ENCODE measurements at regions not wholly inside any gene's neighbourhood (a gene's known extent, or its start where the extent isn't known, plus 50 kb on each side); places are given as distances from the start of the nearest gene placed in this dataset.

- Histone ChIP-seq H3K36me3 (ENCODE audit: low read depth) (no peaks in the 10 kb centered on the region), H3K4me1 (ENCODE audit: low read depth) (no peaks in the 10 kb centered on the region), H3K4me3 (no peak overlapping the region), H3K9me3 (no peaks in the 10 kb centered on the region)
- no peak for ATAC-seq
- intact Hi-C loops (cut with DNase I, micrococcal nuclease): no loop called here
- TF ChIP-seq CTCF (IDR thresholded peaks at IDR 0.05): no peak
- no peak for DNase-seq
Measured at GRCh38 chr9:81083854-81084512, 605.4 kb downstream of the TLE1 start.

- intact Hi-C loops (cut with DNase I, micrococcal nuclease): no loop called here
- ATAC-seq: no peak
- TF ChIP-seq CTCF (IDR thresholded peaks at IDR 0.05): no peak
Measured at GRCh38 chr9:81083067-81083466, 606.3 kb downstream of the TLE1 start.

DNA sequence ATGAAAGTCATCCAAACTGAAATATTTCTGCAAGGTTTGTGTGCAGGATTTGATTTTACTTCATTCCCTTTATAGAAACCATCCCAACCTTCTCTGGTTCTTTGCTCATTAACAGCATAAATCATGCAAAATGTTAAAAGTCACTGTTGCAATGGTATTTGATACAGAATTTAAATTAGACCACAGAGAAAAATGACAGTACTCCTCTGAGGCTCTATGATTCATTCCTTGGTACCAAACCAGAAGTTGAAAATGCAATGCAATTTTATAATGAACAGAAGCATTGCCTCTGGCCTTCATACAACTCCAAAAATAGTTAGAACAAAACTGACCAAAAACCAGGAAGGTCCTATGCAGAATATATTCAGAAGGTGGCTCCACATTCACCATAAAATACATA is 607.1 kb downstream of the TLE1 start:
- ATAC-seq (no peak), DNase-seq (no peak)
- no peaks in the 10 kb centered on the region for H3K36me3 ChIP-seq (ENCODE audit: low read depth)
- no peak overlapping the region for H3K4me3 ChIP-seq
- intact Hi-C loops (cut with DNase I, micrococcal nuclease): no loop called here
- no peaks in the 10 kb centered on the region for H3K4me1 ChIP-seq (ENCODE audit: low read depth)
- no peaks in the 10 kb centered on the region for H3K9me3 ChIP-seq
- TF ChIP-seq CTCF (IDR thresholded peaks at IDR 0.05): no peak

More at GRCh38 chr9:81083067-81083466, 606.3 kb downstream of the TLE1 start:
- no peaks in the 10 kb centered on the region for H3K36me3 ChIP-seq (ENCODE audit: low read depth)
- no peaks in the 10 kb centered on the region for H3K9me3 ChIP-seq
- H3K4me3 ChIP-seq: no peak overlapping the region
- DNase-seq: no peak
- no peaks in the 10 kb centered on the region for H3K4me1 ChIP-seq (ENCODE audit: low read depth)

DNA sequence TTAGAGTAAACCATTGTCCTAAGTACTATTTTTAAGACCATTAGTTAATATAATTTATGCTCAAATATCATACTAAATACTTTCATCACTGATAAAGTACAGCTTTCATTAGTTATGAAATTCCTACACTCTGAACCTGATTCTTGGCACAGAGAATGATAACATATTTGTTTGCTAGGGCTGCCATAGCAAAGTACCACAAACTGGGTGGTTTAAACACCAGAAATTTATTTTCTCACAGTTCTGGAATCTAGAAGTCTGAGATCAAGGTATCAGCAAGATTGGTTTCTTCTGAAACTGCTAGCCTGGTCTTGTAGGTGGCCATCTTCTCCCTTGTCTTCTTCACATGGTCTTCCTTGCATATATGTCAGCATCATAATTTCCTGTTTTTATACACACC is 608.4 kb downstream of the TLE1 start:
- Histone ChIP-seq H3K4me1 (ENCODE audit: low read depth) (no peaks in the 10 kb centered on the region), H3K36me3 (ENCODE audit: low read depth) (no peaks in the 10 kb centered on the region), H3K4me3 (no peak overlapping the region), H3K9me3 (no peaks in the 10 kb centered on the region)
- DNase-seq (no peak), ATAC-seq (no peak)
- intact Hi-C loops (cut with DNase I, micrococcal nuclease): no loop called here
- TF ChIP-seq CTCF (IDR thresholded peaks at IDR 0.05): no peak

GRCh38 chr9:81080185-81080584 is 609.2 kb downstream of the TLE1 start:
- ATAC-seq (no peak), DNase-seq (no peak)
- H3K4me3 ChIP-seq: no peak overlapping the region
- no peak for TF ChIP-seq CTCF (IDR thresholded peaks at IDR 0.05)
- no peaks in the 10 kb centered on the region for H3K36me3 ChIP-seq (ENCODE audit: low read depth)
- H3K9me3 ChIP-seq: no peaks in the 10 kb centered on the region
- H3K4me1 ChIP-seq (ENCODE audit: low read depth): no peaks in the 10 kb centered on the region
- intact Hi-C loops (cut with DNase I, micrococcal nuclease): no loop called here

DNA sequence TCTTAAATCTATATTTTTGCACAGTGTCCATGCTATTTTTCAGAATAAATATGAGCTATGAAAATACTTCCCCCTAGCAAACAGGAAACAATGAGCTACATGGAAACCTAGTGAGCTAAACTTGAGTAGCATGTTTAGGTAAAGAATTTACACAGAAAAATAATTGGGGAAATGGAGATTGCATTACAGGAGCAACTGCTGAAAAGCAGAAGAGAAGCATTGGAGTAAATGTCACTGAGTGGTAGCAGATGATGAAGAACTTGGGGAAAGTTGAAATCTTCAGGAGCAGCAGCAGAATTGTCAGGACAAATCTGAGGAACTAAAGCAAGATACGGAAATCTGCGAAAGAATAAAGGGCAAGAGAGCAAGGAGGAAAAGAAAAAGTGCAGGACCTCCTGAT is 610.3 kb downstream of the TLE1 start:
- ATAC-seq (no peak), DNase-seq (no peak)
- no peak for TF ChIP-seq CTCF (IDR thresholded peaks at IDR 0.05)

More for the DNA sequence above, 610.3 kb downstream of the TLE1 start:
- Histone ChIP-seq H3K4me1 (ENCODE audit: low read depth) (no peaks in the 10 kb centered on the region), H3K4me3 (no peak overlapping the region), H3K9me3 (no peaks in the 10 kb centered on the region), H3K36me3 (ENCODE audit: low read depth) (no peaks in the 10 kb centered on the region)
- intact Hi-C loops (cut with DNase I, micrococcal nuclease): no loop called here
